Activated naive CD4-positive, alpha-beta T cell treated with anti-CD3 and anti-CD28 coated beads for 36 hours (primary cell): ENCODE measurements at regions not wholly inside any gene's neighbourhood (a gene's known extent, or its start where the extent isn't known, plus 50 kb on each side); places are given as distances from the start of the nearest gene placed in this dataset.

Source experiments
- CTCF ChIA-PET: fragments of 350-600 bp; sonication (Branson Sonifier 250); formaldehyde crosslinking; loops from one replicate; lab custom pipeline; 2021; ENCODE audit warnings: antibody characterized with exemption; lab: Charles Lee
- DNase-seq: peaks from one replicate; pipeline ENCODE4 v3.0.0-alpha.2; 2020
- H3K27ac Mint-ChIP-seq: one replicate; pipeline ENCODE4 v1.8.0; 2021; ENCODE audit warnings: mild to moderate bottlenecking, mixed read lengths
- H3K27me3 Mint-ChIP-seq: one replicate; pipeline ENCODE4 v1.8.0; 2021; ENCODE audit warnings: low read depth, mixed read lengths
- H3K36me3 Mint-ChIP-seq: one replicate; pipeline ENCODE4 v1.8.0; 2021; ENCODE audit warnings: low read depth, mixed read lengths
- H3K4me1 Mint-ChIP-seq: one replicate; pipeline ENCODE4 v1.8.0; 2021; ENCODE audit warnings: low read depth, mixed read lengths
- H3K4me3 Mint-ChIP-seq: one replicate; pipeline ENCODE4 v1.8.0; 2021; ENCODE audit warnings: mild to moderate bottlenecking, moderate library complexity, mixed read lengths
- H3K9me3 Mint-ChIP-seq: one replicate; pipeline ENCODE4 v1.8.0; 2021; ENCODE audit warnings: mixed read lengths
- intact Hi-C: fragments of 100-400 bp; cut with micrococcal nuclease; formaldehyde crosslinking; loops from one replicate; pipeline ENCODE4 v1.15.1; 2023

DNA sequence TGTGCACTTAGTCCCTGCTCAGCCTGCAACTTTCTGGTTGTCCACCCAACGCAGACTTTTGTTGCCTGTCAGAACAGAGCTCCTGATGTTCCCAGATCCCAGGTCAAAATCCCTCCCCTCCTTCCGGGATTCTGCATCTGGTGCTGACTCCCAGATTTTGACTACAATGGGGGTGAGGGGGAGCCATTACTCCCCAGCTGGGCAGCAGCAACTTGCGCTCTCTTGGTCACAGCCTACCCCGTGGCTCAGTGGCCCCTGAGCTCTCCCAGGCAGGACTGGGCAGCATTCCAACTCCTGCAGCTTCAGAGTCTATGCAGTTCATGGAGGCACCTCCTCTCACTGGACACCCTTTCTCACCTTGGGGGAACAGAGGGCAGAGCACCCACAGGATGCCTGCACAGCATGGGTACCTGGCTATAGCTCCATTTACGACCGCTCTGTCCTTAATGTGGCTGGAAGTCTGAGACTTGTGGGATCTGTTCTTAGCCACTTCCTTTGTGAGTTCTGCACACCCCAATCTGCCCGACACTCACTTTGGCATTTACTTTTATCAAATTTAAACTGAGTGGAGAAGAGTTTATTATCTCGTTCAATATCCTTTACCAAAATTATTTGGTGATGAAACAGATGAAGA, 545.5 kb upstream of the MGMT start:
- Mint-ChIP-seq H3K36me3 (no peaks in the 10 kb centered on the region), H3K27ac (no peak overlapping the region), H3K27me3 (peaks cover 6% of the 10 kb centered on the region), H3K4me3 (no peak overlapping the region), H3K9me3 (no peaks in the 10 kb centered on the region), H3K4me1 (peaks cover 2% of the 10 kb centered on the region)
- DNase-seq: no peak
- intact Hi-C loops: no loop called here
- CTCF ChIA-PET: interaction anchor here (0.8 kb wide), 1 partner anchor 12 kb away, joined by 3 read pairs; no protein-coding TSS in a partner anchor

DNA sequence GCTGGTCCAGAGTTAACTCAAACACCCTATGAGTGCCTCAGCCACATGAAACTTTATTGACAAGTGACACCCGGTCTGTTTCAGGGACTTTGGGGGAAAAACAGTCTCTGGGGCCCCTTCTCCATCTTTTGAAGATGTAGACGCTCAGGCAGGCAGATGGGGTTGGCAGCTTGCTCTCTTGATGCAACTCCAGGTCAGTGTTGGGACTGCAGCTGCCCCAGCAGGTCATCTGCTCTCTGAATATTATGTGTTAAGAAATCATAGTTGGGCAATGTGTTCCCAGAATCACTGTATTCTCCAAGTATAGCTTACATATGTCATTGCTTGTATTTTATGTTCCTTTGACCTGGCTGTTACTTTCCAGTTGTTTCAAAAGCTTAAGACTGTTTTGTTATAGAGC, 544.9 kb upstream of the MGMT start:
- H3K4me3 Mint-ChIP-seq: no peak overlapping the region
- CTCF ChIA-PET: interaction anchor here (0.8 kb wide), 1 partner anchor 11 kb away, joined by 3 read pairs; no protein-coding TSS in a partner anchor
- H3K36me3 Mint-ChIP-seq: no peaks in the 10 kb centered on the region
- no peaks in the 10 kb centered on the region for H3K9me3 Mint-ChIP-seq
- H3K27ac Mint-ChIP-seq: no peak overlapping the region
- DNase-seq: no peak
- H3K27me3 Mint-ChIP-seq: peaks cover 6% of the 10 kb centered on the region
- H3K4me1 Mint-ChIP-seq: peaks cover 2% of the 10 kb centered on the region
- intact Hi-C loops: no loop called here

DNA sequence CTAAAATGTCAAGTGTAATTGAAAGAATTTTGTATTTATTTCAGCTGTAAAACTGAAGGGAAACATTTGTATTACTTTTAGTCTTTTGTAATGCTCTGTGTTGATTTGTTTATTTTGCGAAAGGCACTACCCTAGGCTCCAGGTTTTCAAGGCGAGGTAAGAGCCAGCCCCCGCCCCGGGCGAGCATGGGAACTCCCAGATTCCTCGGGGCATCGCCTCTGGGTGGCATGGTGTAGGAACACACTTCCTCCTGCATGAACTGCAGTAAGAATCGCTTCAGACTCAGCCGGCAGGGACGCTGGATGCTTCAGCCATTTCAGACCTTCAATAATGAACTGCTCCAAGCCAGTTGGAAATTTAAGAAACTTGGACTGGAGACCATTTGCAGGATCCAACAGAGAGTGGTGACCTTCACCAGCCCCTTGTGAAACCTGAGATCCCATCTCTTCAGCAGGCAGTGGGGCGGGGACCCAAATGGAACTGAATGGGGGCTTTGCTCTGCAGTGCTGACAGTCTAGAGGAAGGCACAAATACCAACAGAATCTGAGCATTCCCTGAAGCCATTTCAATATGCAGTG, 544.3 kb upstream of the MGMT start:
- Mint-ChIP-seq H3K36me3 (no peaks in the 10 kb centered on the region), H3K4me3 (no peak overlapping the region), H3K9me3 (no peaks in the 10 kb centered on the region), H3K27me3 (peaks cover 6% of the 10 kb centered on the region), H3K4me1 (peaks cover 2% of the 10 kb centered on the region), H3K27ac (no peak overlapping the region)
- intact Hi-C loops: no loop called here
- DNase-seq: no peak
- CTCF ChIA-PET: no interaction called here

DNA sequence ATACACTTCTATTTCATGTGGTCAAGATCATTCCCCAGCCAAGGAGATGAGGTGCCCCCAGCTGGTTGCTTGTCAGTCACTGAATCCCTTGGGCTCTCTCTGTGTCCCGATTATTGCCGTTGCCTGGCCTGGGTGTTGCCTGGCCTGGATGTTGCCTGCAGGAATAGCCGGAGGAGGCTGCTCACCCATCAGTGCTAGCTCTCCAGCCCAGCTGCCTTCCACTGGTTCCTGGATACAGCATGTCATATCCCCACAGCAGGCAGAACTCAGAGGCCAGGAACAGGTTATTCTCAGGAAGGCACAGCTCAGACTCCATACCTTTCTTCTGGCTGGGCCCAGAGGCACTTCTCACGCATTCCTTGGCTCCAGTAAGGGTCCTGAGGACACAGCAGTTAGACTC, 542.1 kb upstream of the MGMT start:
- no peaks in the 10 kb centered on the region for H3K36me3 Mint-ChIP-seq
- CTCF ChIA-PET: no interaction called here
- H3K4me3 Mint-ChIP-seq: no peak overlapping the region
- no peaks in the 10 kb centered on the region for H3K9me3 Mint-ChIP-seq
- H3K27me3 Mint-ChIP-seq: peaks cover 9% of the 10 kb centered on the region
- intact Hi-C loops: no loop called here
- DNase-seq: no peak
- H3K4me1 Mint-ChIP-seq: peaks cover 2% of the 10 kb centered on the region
- no peak overlapping the region for H3K27ac Mint-ChIP-seq

DNA sequence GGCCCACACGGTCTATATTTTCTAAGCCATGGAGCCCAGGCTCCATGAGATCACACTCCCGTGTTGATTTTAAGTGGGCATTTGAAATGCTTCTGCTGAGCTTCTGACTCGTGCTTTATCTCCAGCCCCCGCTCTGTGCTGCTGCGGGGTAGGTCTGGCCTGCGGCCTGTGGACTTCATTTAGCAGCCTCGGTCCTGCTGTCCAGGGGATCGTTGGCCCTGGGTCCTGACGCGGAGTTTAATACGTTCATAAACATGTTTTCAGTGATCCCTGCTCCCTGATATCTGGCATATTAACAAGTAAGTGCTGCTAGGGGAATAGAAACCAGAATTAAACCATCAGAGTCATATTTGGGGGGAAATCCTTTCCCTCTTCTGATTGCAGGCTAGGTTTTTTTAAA, 540.3 kb upstream of the MGMT start:
- intact Hi-C loops: no loop called here
- Mint-ChIP-seq H3K27ac (no peak overlapping the region), H3K27me3 (peaks cover 6% of the 10 kb centered on the region)

DNA sequence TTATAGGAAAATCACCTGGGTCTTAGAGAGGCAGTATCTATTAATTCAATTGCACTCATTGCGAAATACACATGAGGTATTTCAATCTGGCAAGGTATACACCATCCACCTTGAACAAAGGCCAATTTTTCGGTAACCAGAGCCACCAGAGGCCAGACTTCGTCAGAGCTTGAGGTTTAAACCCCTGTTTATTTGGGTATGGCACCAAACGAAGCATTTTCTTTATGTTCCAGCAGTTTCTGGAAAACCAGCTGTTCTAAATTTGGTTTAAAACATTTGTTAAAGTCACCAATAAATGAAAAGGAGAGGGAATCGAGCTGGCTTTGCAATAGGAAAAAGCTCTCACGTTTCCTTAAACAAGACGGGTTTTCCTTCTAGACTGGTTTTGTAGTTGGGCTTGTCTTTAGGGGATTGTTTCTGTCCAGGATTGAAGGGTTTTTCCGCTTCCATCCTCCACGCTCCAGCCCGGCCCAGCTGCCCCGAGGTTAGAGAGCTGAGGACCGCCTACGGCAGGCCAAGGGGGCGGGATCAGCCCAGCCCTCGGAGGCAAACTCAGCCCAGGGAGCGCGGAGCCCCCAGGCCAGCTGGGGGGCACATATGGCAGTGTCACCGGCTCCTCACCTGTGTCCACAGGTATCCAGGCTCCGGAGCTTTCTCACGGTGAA, 539.4 kb upstream of the MGMT start:
- no peaks in the 10 kb centered on the region for H3K36me3 Mint-ChIP-seq
- H3K27me3 Mint-ChIP-seq: peaks cover 6% of the 10 kb centered on the region
- no peaks in the 10 kb centered on the region for H3K4me1 Mint-ChIP-seq
- CTCF ChIA-PET: no interaction called here
- H3K27ac Mint-ChIP-seq: no peak overlapping the region
- intact Hi-C loops: no loop called here
- H3K4me3 Mint-ChIP-seq: no peak overlapping the region
- no peaks in the 10 kb centered on the region for H3K9me3 Mint-ChIP-seq
- no peak for DNase-seq

More for the DNA sequence above, 540.3 kb upstream of the MGMT start:
- no peaks in the 10 kb centered on the region for H3K36me3 Mint-ChIP-seq
- DNase-seq: no peak
- CTCF ChIA-PET: no interaction called here
- H3K4me3 Mint-ChIP-seq: no peak overlapping the region
- no peaks in the 10 kb centered on the region for H3K9me3 Mint-ChIP-seq
- H3K4me1 Mint-ChIP-seq: peaks cover 2% of the 10 kb centered on the region

DNA sequence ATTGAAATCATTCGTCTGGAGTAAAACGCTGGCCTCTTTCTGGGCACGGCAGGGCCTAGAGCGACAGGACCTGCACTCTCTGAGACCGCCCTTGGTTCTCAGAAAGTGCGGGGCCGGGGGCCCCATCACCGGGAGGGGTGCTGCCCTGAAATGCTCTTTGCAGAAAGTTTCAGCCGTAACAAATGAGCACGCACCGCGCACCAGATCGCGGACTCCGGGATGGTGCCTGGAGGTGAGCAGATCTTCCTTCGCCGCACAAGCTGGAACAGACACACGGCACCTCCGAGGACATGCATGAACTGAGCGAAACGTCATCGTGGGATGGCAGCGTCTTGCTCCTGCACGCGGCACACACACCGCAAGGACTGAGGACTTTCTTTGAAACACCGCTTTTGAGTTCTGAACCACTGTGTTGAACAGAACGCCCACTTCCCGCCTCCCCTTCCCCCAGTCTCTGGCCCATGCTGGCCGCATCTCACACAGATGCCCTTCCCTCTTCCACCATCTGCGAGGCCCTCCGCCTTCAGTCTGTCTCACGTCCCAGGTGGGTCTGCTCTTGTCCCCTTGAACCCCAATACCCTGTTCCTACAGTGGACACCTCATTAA, 538.7 kb upstream of the MGMT start:
- no peaks in the 10 kb centered on the region for H3K4me1 Mint-ChIP-seq
- intact Hi-C loops: no loop called here
- H3K36me3 Mint-ChIP-seq: no peaks in the 10 kb centered on the region

DNA sequence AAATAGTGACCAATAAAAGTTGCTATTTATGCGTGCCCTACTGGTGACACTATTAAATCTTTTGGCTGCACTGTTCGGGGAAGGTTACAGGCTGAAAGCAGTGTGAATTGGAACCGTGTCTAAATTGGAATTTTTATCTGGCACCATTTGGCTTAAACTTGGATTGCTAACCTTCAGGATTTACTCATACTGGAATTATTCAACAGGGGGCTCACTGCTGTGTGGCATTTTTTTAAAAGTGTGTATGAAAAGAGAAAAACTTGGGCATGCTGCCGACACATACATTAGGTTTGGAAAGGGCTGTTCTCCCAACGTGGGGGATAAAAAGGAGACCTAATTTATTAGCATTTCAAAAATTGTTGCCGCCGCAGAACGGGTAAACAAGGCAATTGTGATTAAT, 537.9 kb upstream of the MGMT start:
- H3K27ac Mint-ChIP-seq: no peak overlapping the region
- H3K36me3 Mint-ChIP-seq: no peaks in the 10 kb centered on the region
- H3K4me3 Mint-ChIP-seq: no peak overlapping the region
- CTCF ChIA-PET: no interaction called here
- no peaks in the 10 kb centered on the region for H3K9me3 Mint-ChIP-seq
- DNase-seq: no peak
- peaks cover 3% of the 10 kb centered on the region for H3K27me3 Mint-ChIP-seq
- H3K4me1 Mint-ChIP-seq: no peaks in the 10 kb centered on the region
- intact Hi-C loops: no loop called here

More for the DNA sequence above, 538.7 kb upstream of the MGMT start:
- no peaks in the 10 kb centered on the region for H3K9me3 Mint-ChIP-seq
- peaks cover 6% of the 10 kb centered on the region for H3K27me3 Mint-ChIP-seq
- DNase-seq: no peak
- no peak overlapping the region for H3K27ac Mint-ChIP-seq
- H3K4me3 Mint-ChIP-seq: no peak overlapping the region
- CTCF ChIA-PET: no interaction called here

DNA sequence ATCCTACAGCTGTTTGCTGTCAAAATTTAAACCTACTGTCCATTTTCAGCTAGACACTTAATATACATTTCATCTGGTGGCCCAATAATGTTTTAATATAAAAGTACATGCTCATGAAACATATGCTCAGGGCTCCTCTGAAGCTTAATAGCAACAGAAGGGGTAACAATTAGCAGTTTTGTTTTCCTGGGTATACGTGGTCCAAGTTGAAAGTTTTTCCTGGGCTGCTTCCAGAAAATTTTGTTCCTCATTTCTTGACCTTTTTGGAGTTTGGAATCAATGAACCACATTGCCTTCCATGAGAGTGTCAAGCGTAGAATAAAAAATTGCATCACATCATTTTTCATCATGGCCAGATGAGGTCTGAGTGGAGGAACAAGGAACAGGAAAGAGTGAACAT, 537.3 kb upstream of the MGMT start:
- Mint-ChIP-seq H3K27ac (no peak overlapping the region), H3K36me3 (no peaks in the 10 kb centered on the region), H3K4me1 (no peaks in the 10 kb centered on the region), H3K9me3 (no peaks in the 10 kb centered on the region), H3K4me3 (no peak overlapping the region), H3K27me3 (peaks cover 3% of the 10 kb centered on the region)
- intact Hi-C loops: no loop called here
- CTCF ChIA-PET: no interaction called here
- DNase-seq: no peak

DNA sequence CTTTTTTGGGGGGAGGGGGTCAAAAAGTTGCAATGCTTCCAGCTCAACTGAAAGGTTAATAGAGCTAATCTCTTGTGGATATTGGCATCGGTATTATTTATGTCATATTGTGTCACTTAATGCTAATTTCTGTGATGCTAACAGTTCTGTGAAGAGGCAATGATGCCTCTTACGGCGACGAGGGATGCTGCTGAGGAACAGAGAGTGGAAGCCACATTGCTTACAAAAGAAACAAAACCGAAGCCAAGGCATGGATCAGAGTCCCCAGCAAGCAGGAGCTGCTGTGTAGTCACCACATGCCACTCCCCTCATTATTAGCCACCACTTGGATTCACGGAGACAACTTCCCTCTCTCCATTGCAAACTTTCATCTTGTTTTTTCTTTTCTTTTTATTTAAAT, 536.5 kb upstream of the MGMT start:
- Mint-ChIP-seq H3K4me1 (no peaks in the 10 kb centered on the region), H3K27ac (no peak overlapping the region), H3K9me3 (no peaks in the 10 kb centered on the region), H3K4me3 (no peak overlapping the region), H3K36me3 (no peaks in the 10 kb centered on the region), H3K27me3 (peaks cover 3% of the 10 kb centered on the region)
- CTCF ChIA-PET: interaction anchor here (0.7 kb wide), 1 partner anchor 439 kb away, joined by 3 read pairs; no protein-coding TSS in a partner anchor
- intact Hi-C loops: no loop called here
- DNase-seq: no peak

DNA sequence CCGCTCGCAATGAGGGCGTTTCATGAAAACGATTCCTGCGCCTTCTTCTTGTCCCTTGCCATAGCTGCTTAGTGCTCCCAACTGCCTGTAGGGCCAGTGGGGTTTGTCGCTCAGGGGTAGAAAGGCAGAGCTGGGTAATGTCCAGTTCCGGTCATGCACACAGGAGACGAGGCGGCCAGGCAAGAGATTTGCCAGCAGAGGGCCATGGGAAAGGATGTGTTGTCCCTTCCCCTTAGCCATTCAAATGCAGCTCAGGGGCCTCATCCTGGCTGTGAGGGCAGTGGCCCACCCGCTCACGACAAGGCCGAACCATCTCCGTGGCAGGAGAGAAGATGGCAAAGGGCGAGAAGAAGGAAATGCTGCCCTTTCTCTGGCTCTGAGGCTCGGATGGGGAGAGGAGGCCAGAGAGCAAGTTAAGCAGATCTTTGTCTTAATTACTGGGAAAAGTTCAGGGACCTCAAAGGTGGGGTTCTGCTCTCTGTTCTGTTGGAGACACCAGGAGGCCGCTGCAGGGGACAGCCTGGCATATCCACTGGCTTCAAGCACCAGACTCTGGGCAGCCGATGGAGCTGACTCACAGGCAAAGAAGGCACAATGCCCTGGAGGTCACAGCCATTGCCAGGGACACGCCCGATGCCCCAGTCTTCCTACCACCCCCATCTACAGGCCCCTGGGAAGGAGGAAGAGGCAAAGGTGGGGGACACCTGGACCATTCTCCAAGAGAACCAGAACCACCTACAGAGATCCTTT, 534.8 kb upstream of the MGMT start:
- DNase-seq: no peak
- H3K4me1 Mint-ChIP-seq: no peaks in the 10 kb centered on the region
- no peaks in the 10 kb centered on the region for H3K36me3 Mint-ChIP-seq
- intact Hi-C loops: no loop called here
- H3K27ac Mint-ChIP-seq: no peak overlapping the region
- CTCF ChIA-PET: no interaction called here
- no peaks in the 10 kb centered on the region for H3K9me3 Mint-ChIP-seq
- peaks cover 5% of the 10 kb centered on the region for H3K27me3 Mint-ChIP-seq
- no peak overlapping the region for H3K4me3 Mint-ChIP-seq

DNA sequence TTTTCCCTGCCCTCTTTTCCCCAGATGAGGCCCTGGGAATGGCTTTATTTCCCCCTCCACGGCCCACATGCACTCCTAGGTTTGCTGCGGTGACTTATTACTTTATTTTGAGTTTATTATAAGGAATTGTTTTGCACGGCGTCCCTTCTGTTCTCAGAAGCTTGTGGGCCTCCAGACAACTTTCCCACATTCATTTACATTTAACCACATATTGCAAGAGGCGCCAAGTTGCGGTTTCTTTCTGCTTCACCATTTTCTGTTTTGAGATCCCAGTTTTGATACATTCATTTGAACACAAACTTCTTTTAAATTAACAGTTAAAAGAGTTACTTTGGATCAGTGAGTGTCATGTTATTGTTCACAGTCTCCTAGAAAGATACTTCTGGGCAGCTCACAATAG, 532.5 kb upstream of the MGMT start:
- Mint-ChIP-seq H3K27me3 (peaks cover 4% of the 10 kb centered on the region), H3K27ac (no peak overlapping the region), H3K4me3 (no peak overlapping the region), H3K4me1 (no peaks in the 10 kb centered on the region), H3K9me3 (no peaks in the 10 kb centered on the region), H3K36me3 (no peaks in the 10 kb centered on the region)
- peak; percentile 29 for DNase-seq
- CTCF ChIA-PET: no interaction called here
- intact Hi-C loops: no loop called here
